Fibroblast of lung (primary cell): ENCODE measurements at regions not wholly inside any gene's neighbourhood (a gene's known extent, or its start where the extent isn't known, plus 50 kb on each side); places are given as distances from the start of the nearest gene placed in this dataset.
"Not testable (repeated sequence)": the region's sequence is repeated elsewhere in the genome, so short reads cannot be mapped to it uniquely, and the experiment has no call there.

Experiments used
- DNase-seq, 2 donors: peaks; one replicate each; pipeline versions ENCODE4 v3.0.0 to v3.0.0-alpha.2; 2010; ENCODE audit warnings: low read depth in 2 of 2
- H2AFZ ChIP-seq: 2 replicates; pipeline ENCODE4 v1.5.1; 2012; ENCODE audit warnings: low read length, control low read depth, inconsistent platforms
- H3K27ac ChIP-seq: 2 replicates; pipeline ENCODE4 v1.5.1; 2011; ENCODE audit warnings: low read length, control low read depth; ENCODE audit not compliant: insufficient read depth
- H3K27me3 ChIP-seq: 2 replicates; pipeline ENCODE4 v1.5.1; 2011; ENCODE audit warnings: mild to moderate bottlenecking, low read length; ENCODE audit not compliant: control insufficient read depth, insufficient read depth
- H3K36me3 ChIP-seq: 2 replicates; pipeline ENCODE4 v1.5.1; 2011; ENCODE audit warnings: low read length; ENCODE audit not compliant: control insufficient read depth, insufficient read depth
- H3K4me1 ChIP-seq: 2 replicates; pipeline ENCODE4 v1.5.1; 2011; ENCODE audit warnings: low read length; ENCODE audit not compliant: control insufficient read depth, insufficient read depth; ENCODE audit errors: extremely low read depth
- H3K4me2 ChIP-seq: 2 replicates; pipeline ENCODE4 v1.5.1; 2011; ENCODE audit warnings: low read length, control low read depth; ENCODE audit not compliant: insufficient read depth; ENCODE audit errors: extremely low read depth
- H3K4me3 ChIP-seq, 4 experiments: fragments of 200-600 bp in 1 of 4; sonication (generic) in 1 of 4; replicated peaks in 1 of 4; 2 replicates each; pipeline ENCODE4 v1.5.1; 2011 to 2016; ENCODE audit warnings: low read length in 4 of 4, low read depth in 3 of 4, mild to moderate bottlenecking in 3 of 4, control low read depth in 2 of 4, inconsistent platforms in 1 of 4, mixed read lengths in 1 of 4; ENCODE audit not compliant: insufficient read depth in 1 of 4; ENCODE audit errors: control extremely low read depth in 1 of 4
- H3K79me2 ChIP-seq: 2 replicates; pipeline ENCODE4 v1.5.1; 2012; ENCODE audit warnings: mild to moderate bottlenecking, low read length, inconsistent platforms; ENCODE audit not compliant: control insufficient read depth, insufficient read depth
- H3K9ac ChIP-seq: 2 replicates; pipeline ENCODE4 v1.5.1; 2011; ENCODE audit warnings: mild to moderate bottlenecking, low read length, control low read depth; ENCODE audit not compliant: insufficient read depth
- H3K9me3 ChIP-seq: 2 replicates; pipeline ENCODE4 v1.5.1; 2012; ENCODE audit warnings: low read depth, low read length; ENCODE audit not compliant: control insufficient read depth, insufficient read depth
- H4K20me1 ChIP-seq: 2 replicates; pipeline ENCODE4 v1.5.1; 2011; ENCODE audit warnings: low read length; ENCODE audit not compliant: control insufficient read depth, insufficient read depth; ENCODE audit errors: extremely low read depth
- CTCF ChIP-seq, 2 donors: IDR thresholded peaks in 1 of 2; conservative IDR thresholded peaks in 1 of 2; 1 replicate in 1 of 2; 2 replicates in 1 of 2; pipeline ENCODE4 v1.5.1; 2011 to 2012; ENCODE audit warnings: low read length in 2 of 2, control low read depth in 1 of 2, inconsistent platforms in 1 of 2, low read depth in 1 of 2, mild to moderate bottlenecking in 1 of 2
- EZH2 ChIP-seq: IDR thresholded peaks from 2 replicates; pipeline ENCODE4 v1.5.1; 2012; ENCODE audit warnings: low read length, control low read depth, mild to moderate bottlenecking; ENCODE audit errors: missing control alignments

DNA sequence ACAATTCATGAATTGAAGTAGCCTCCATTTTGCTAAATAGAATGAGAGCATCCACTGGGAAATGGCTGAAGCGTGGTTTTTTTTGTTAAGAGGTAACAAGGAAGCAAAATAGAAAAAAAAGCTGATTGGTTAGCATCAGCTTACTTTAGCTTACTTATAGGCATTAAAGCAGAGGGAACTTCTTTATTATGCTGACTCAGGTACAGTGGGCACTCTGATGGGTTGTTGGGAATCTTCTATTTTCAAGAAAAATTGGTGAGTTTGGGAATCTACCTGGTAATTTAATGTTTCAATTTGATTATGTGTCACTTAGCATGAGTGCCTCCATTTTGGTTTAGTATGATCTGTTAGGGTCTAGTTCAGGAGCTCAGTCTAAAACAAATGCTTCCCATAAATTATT lies 289.6 kb downstream of the ANXA1 start:
- Histone ChIP-seq H3K79me2 (no peaks in the 10 kb centered on the region), H3K4me1 (no peaks in the 10 kb centered on the region), H3K27ac (no peak overlapping the region), H3K4me3 (no peak overlapping the region), H3K36me3 (no peaks in the 10 kb centered on the region), H4K20me1 (no peaks in the 10 kb centered on the region), H3K27me3 (no peaks in the 10 kb centered on the region), H2AFZ (no peak overlapping the region), H3K9ac (no peak overlapping the region), H3K9me3 (no peaks in the 10 kb centered on the region), H3K4me2 (no peak overlapping the region)
- no peak for TF ChIP-seq CTCF (conservative IDR thresholded peaks at IDR 0.05 in 1 of 2, IDR thresholded peaks at IDR 0.05 in 1 of 2; ENCODE audit: low read depth in 1 of 2, low read length in 2 of 2)
- TF ChIP-seq EZH2: no peak
- no peak for DNase-seq

- DNase-seq: peak in 1 of 2 donors; percentile 82
- H3K9me3 ChIP-seq: no peaks in the 10 kb centered on the region
- H3K9ac ChIP-seq: no peak overlapping the region
- TF ChIP-seq CTCF (conservative IDR thresholded peaks at IDR 0.05 in 1 of 2, IDR thresholded peaks at IDR 0.05 in 1 of 2; ENCODE audit: low read depth in 1 of 2, low read length in 2 of 2) (no peak), EZH2 (no peak)
- no peak overlapping the region for H3K4me3 ChIP-seq
- no peaks in the 10 kb centered on the region for H3K4me1 ChIP-seq
- no peak overlapping the region for H3K27ac ChIP-seq
- H2AFZ ChIP-seq: no peak overlapping the region
- no peaks in the 10 kb centered on the region for H3K36me3 ChIP-seq
- no peaks in the 10 kb centered on the region for H4K20me1 ChIP-seq
- H3K79me2 ChIP-seq: no peaks in the 10 kb centered on the region
- no peak overlapping the region for H3K4me2 ChIP-seq
- no peaks in the 10 kb centered on the region for H3K27me3 ChIP-seq
Observed at GRCh38 chr9:73441890-73442818, 290.5 kb downstream of the ANXA1 start.

DNA sequence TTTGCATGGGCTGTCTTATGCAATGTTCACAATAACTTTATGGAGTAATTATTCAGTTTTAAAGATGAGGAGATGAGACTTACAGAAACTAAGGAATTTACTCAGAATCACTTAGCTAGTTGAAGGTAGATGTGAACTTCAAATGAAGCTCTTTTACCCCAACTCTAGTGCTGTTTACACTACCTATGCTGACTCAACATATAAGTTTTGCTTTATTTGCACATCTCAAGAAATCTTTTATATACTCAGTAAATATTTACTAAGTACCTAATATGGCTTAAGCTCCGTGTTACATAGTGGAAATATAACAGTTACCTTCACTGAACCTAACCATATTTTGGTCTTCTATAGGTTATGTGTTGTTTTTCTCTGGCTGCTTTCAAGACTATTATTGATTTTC lies 293.2 kb downstream of the ANXA1 start:
- Histone ChIP-seq H3K27me3 (no peaks in the 10 kb centered on the region), H3K27ac (no peak overlapping the region), H3K9ac (no peak overlapping the region), H3K9me3 (no peaks in the 10 kb centered on the region), H3K36me3 (no peaks in the 10 kb centered on the region), H3K79me2 (no peaks in the 10 kb centered on the region), H2AFZ (no peak overlapping the region), H4K20me1 (no peaks in the 10 kb centered on the region), H3K4me2 (no peak overlapping the region), H3K4me1 (no peaks in the 10 kb centered on the region), H3K4me3 (no peak overlapping the region)
- no peak for TF ChIP-seq EZH2
- TF ChIP-seq CTCF (conservative IDR thresholded peaks at IDR 0.05 in 1 of 2, IDR thresholded peaks at IDR 0.05 in 1 of 2; ENCODE audit: low read depth in 1 of 2, low read length in 2 of 2): no peak
- no peak for DNase-seq

- not testable (repeated sequence) for H4K20me1 ChIP-seq, H3K4me3 ChIP-seq, H2AFZ ChIP-seq, H3K4me1 ChIP-seq, H3K9ac ChIP-seq, H3K79me2 ChIP-seq, H3K9me3 ChIP-seq, H3K27ac ChIP-seq, H3K27me3 ChIP-seq, H3K4me2 ChIP-seq, H3K36me3 ChIP-seq
- peak in 1 of 2 donors; percentile 77 for DNase-seq
Observed at GRCh38 chr9:73445384-73445783, 293.7 kb downstream of the ANXA1 start.
